ENCODE measurements at regions not wholly inside any gene's neighbourhood (a gene's known extent, or its start where the extent isn't known, plus 50 kb on each side); places are given as distances from the start of the nearest gene placed in this dataset.

- DNase-seq = no peak
Measured at GRCh38 chr3:194219826-194220410, 84.0 kb downstream of the HES1 start.

- no peak for DNase-seq
Measured at GRCh38 chr3:194220901-194221326, 85.0 kb downstream of the HES1 start.

- no peak for DNase-seq
Measured at GRCh38 chr3:194221336-194221735, 85.4 kb downstream of the HES1 start.

- no peak for DNase-seq
Measured at GRCh38 chr3:194223951-194224350, 88.0 kb downstream of the HES1 start.

GRCh38 chr3:194224471-194225417 lies 88.8 kb downstream of the HES1 start:
- DNase-seq = no peak

GRCh38 chr3:194225418-194225812 lies 89.5 kb downstream of the HES1 start:
- DNase-seq = no peak

- no peak for DNase-seq
Measured at GRCh38 chr3:194225988-194226663, 90.2 kb downstream of the HES1 start.

- DNase-seq = no peak
Measured at GRCh38 chr3:194231929-194232832, 96.2 kb downstream of the HES1 start.

- DNase-seq = no peak
Measured at GRCh38 chr3:194233150-194233549, 97.2 kb downstream of the HES1 start.

GRCh38 chr3:194235160-194235559 lies 99.2 kb downstream of the HES1 start:
- no peak for DNase-seq

GRCh38 chr3:194237110-194237509 lies 101.2 kb downstream of the HES1 start:
- no peak for DNase-seq

GRCh38 chr3:194240766-194241165 lies 104.8 kb downstream of the HES1 start:
- DNase-seq = no peak

- no peak for DNase-seq
Measured at GRCh38 chr3:194243172-194243837, 107.4 kb downstream of the HES1 start.

- no peak for DNase-seq
Measured at GRCh38 chr3:194244167-194244566, 107.0 kb downstream of the CPN2 start.

GRCh38 chr3:194245474-194245873 lies 105.7 kb downstream of the CPN2 start:
- no peak for DNase-seq

- no peak for DNase-seq
Measured at GRCh38 chr3:194245975-194246561, 105.1 kb downstream of the CPN2 start.

- no peak for DNase-seq
Measured at GRCh38 chr3:194246709-194247349, 104.3 kb downstream of the CPN2 start.

- DNase-seq = no peak
Measured at GRCh38 chr3:194247350-194247740, 103.8 kb downstream of the CPN2 start.

GRCh38 chr3:194249323-194250097 lies 101.6 kb downstream of the CPN2 start:
- DNase-seq = peak; percentile 65
